K562 (cell line): ENCODE measurements at regions not wholly inside any gene's neighbourhood (a gene's known extent, or its start where the extent isn't known, plus 50 kb on each side); places are given as distances from the start of the nearest gene placed in this dataset.

ENCODE experiments used
- COPS2 ChIP-seq: fragments of 450-650 bp; conservative IDR thresholded peaks from 2 replicates; pipeline ENCODE4 v1.6.1; 2016; ENCODE audit warnings: mild to moderate bottlenecking, moderate library complexity
- CTCF ChIP-seq, 3 experiments: IDR thresholded peaks in 2 of 3; conservative IDR thresholded peaks in 1 of 3; 2 replicates each; pipeline ENCODE4 v1.5.1; 2011 to 2012; ENCODE audit warnings: low read length in 3 of 3, mild to moderate bottlenecking in 3 of 3, control low read depth in 2 of 3, improper control_type of control experiment in 1 of 3, inconsistent platforms in 1 of 3, low read depth in 1 of 3, mixed read lengths in 1 of 3, moderate library complexity in 1 of 3; ENCODE audit not compliant: insufficient read depth in 2 of 3
- E2F1 ChIP-seq: sonication (generic); formaldehyde crosslinking; IDR thresholded peaks from 2 replicates; pipeline ENCODE4 v1.8.1; 2023; ENCODE audit warnings: mild to moderate bottlenecking, missing genetic modification reagents, moderate library complexity
- MTF1 ChIP-seq: fragments of 250-450 bp; sonication (Bioruptor Pico); IDR thresholded peaks from 2 replicates; pipeline ENCODE4 v1.9.0; 2021; ENCODE audit warnings: moderate library complexity, mild to moderate bottlenecking, inconsistent platforms, borderline replicate concordance
- PHF20 ChIP-seq: fragments of 450-650 bp; IDR thresholded peaks from 2 replicates; pipeline ENCODE4 v1.6.1; 2018; ENCODE audit not compliant: partially characterized antibody
- SIN3A ChIP-seq, 2 experiments: fragments of 150-350 bp in 1 of 2; IDR thresholded peaks; 2 replicates each; pipeline ENCODE4 v1.6.1; 2011 to 2016; ENCODE audit warnings: borderline replicate concordance in 2 of 2, low read depth in 2 of 2, low read length in 2 of 2, mild to moderate bottlenecking in 2 of 2, moderate library complexity in 2 of 2; ENCODE audit not compliant: control insufficient read depth in 1 of 2
- SMAD4 ChIP-seq: fragments of 250-450 bp; sonication (Bioruptor Pico); conservative IDR thresholded peaks from 2 replicates; pipeline ENCODE4 v1.8.0; 2021; ENCODE audit warnings: inconsistent platforms, mild to moderate bottlenecking, moderate library complexity

GRCh38 chr16:22425036-22425801 is 50.8 kb upstream of the CDR2 start:
- TF ChIP-seq CTCF (IDR thresholded peaks at IDR 0.05 in 2 of 3, conservative IDR thresholded peaks at IDR 0.05 in 1 of 3; ENCODE audit: insufficient read depth in 2 of 3, low read depth in 1 of 3, low read length in 3 of 3) (no peak), MTF1 (CRISPR knock-in tag) (no peak), PHF20 (no peak), SMAD4 (CRISPR knock-in tag) (no peak), COPS2 (no peak), E2F1 (CRISPR knock-in tag) (no peak), SIN3A (IDR thresholded peaks at IDR 0.05; ENCODE audit: borderline replicate concordance in 2 of 2, control insufficient read depth in 1 of 2, low read depth in 2 of 2, low read length in 2 of 2) (no peak)
